H1 (cell line): ENCODE measurements at regions not wholly inside any gene's neighbourhood (a gene's known extent, or its start where the extent isn't known, plus 50 kb on each side); places are given as distances from the start of the nearest gene placed in this dataset.

ENCODE experiments used
- CTCF ChIA-PET: fragments of 300-600 bp; sonication (Branson Sonifier 250); formaldehyde crosslinking; loops from one replicate; lab custom pipeline; 2021; ENCODE audit not compliant: partially characterized antibody; lab: Charles Lee
- POLR2A ChIA-PET: fragments of 300-600 bp; sonication (Branson Sonifier 250); formaldehyde crosslinking; loops from one replicate; lab custom pipeline; 2021; ENCODE audit warnings: inconsistent platforms; ENCODE audit not compliant: partially characterized antibody; lab: Charles Lee
- DNase-seq, 2 experiments: peaks; one replicate each; pipeline versions ENCODE4 v3.0.0 to v3.0.0-alpha.2; 2010 to 2022; ENCODE audit warnings: low spot score in 2 of 2, low read depth in 1 of 2, mixed read lengths in 1 of 2
- FAIRE-seq: peaks from 2 replicates; lab custom pipeline; 2011; peaks lifted over from hg19 to GRCh38; lab: Jason Lieb, UNC
- H2AFZ ChIP-seq: 2 replicates; pipeline ENCODE4 v1.8.1; 2012; ENCODE audit warnings: low read length, inconsistent platforms
- H2AK5ac ChIP-seq: 2 replicates; pipeline ENCODE4 v1.6.1; 2013; ENCODE audit warnings: low read depth, low read length
- H2BK120ac ChIP-seq: replicated peaks from 2 replicates; pipeline ENCODE3; 2013; ENCODE audit warnings: low read depth, low read length, inconsistent platforms
- H2BK12ac ChIP-seq: 2 replicates; pipeline ENCODE4 v1.6.1; 2013; ENCODE audit warnings: low read depth, low read length
- H2BK15ac ChIP-seq: 2 replicates; pipeline ENCODE4 v1.6.1; 2013; ENCODE audit warnings: low read length
- H2BK20ac ChIP-seq: 2 replicates; pipeline ENCODE4 v1.6.1; 2013; ENCODE audit warnings: low read length
- H2BK5ac ChIP-seq: 2 replicates; pipeline ENCODE4 v1.6.1; 2013; ENCODE audit warnings: low read depth, low read length
- H3K14ac ChIP-seq: 2 replicates; pipeline ENCODE4 v1.6.1; 2013; ENCODE audit warnings: inconsistent platforms; ENCODE audit not compliant: insufficient read length
- H3K18ac ChIP-seq: 2 replicates; pipeline ENCODE4 v1.6.1; 2013; ENCODE audit warnings: low read length; ENCODE audit errors: extremely low read depth
- H3K23ac ChIP-seq: 2 replicates; pipeline ENCODE4 v1.6.1; 2013; ENCODE audit warnings: inconsistent platforms; ENCODE audit not compliant: insufficient read length
- H3K23me2 ChIP-seq: 2 replicates; pipeline ENCODE4 v1.6.1; 2013; ENCODE audit warnings: low read depth, low read length
- H3K27ac ChIP-seq: 2 replicates; pipeline ENCODE4 v1.6.1; 2011; ENCODE audit warnings: low read depth, low read length, inconsistent platforms
- H3K27me3 ChIP-seq, 4 experiments: replicated peaks in 1 of 4; 1 replicate in 1 of 4; 2 replicates in 3 of 4; pipeline versions ENCODE4 v1.6.1 to v1.8.1; 2011 to 2013; ENCODE audit warnings: low read length in 3 of 4, mild to moderate bottlenecking in 3 of 4, inconsistent platforms in 2 of 4, mixed read lengths in 2 of 4, moderate library complexity in 1 of 4; ENCODE audit not compliant: control insufficient read depth in 3 of 4, insufficient read depth in 3 of 4; ENCODE audit errors: extremely low read depth in 1 of 4
- H3K36me3 ChIP-seq, 4 experiments: 2 replicates each; pipeline versions ENCODE4 v1.6.1 to v1.8.1; 2011 to 2013; ENCODE audit warnings: mild to moderate bottlenecking in 4 of 4, low read length in 3 of 4, moderate library complexity in 2 of 4, control low read depth in 1 of 4, inconsistent platforms in 1 of 4; ENCODE audit not compliant: insufficient read depth in 4 of 4, control insufficient read depth in 2 of 4
- H3K4ac ChIP-seq: replicated peaks from 2 replicates; pipeline ENCODE3; 2013; ENCODE audit warnings: low read length, low read depth, mixed read lengths, inconsistent platforms; ENCODE audit not compliant: insufficient read length
- H3K4me1 ChIP-seq, 4 experiments: replicated peaks in 1 of 4; 1 replicate in 1 of 4; 2 replicates in 3 of 4; pipeline versions ENCODE4 v1.6.1 to v1.8.1; 2011 to 2013; ENCODE audit warnings: low read length in 3 of 4, inconsistent platforms in 2 of 4, mixed read lengths in 1 of 4; ENCODE audit not compliant: insufficient read depth in 4 of 4, control insufficient read depth in 3 of 4
- H3K4me2 ChIP-seq, 2 experiments: 2 replicates each; pipeline versions ENCODE4 v1.6.1 to v1.8.1; 2011 to 2013; ENCODE audit warnings: low read depth in 2 of 2, low read length in 2 of 2, control low read depth in 1 of 2, inconsistent platforms in 1 of 2, mild to moderate bottlenecking in 1 of 2; ENCODE audit not compliant: insufficient read depth in 1 of 2
- H3K4me3 ChIP-seq, 4 experiments: fragments of 200-600, 300-600 bp in 1 of 4; sonication (generic), shearing (Covaris generic), sonication (Bioruptor Twin) in 1 of 4; 2 replicates each; pipeline versions ENCODE4 v1.5.1 to v1.8.1; 2011 to 2016; ENCODE audit warnings: low read length in 4 of 4, low read depth in 3 of 4, control low read depth in 2 of 4, inconsistent platforms in 2 of 4, mild to moderate bottlenecking in 2 of 4, mixed read lengths in 1 of 4, moderate library complexity in 1 of 4; ENCODE audit not compliant: insufficient read depth in 2 of 4; ENCODE audit errors: extremely low read depth in 1 of 4
- H3K56ac ChIP-seq: replicated peaks from 2 replicates; pipeline ENCODE3; 2013; ENCODE audit warnings: low read depth, mild to moderate bottlenecking, mixed read lengths, low read length, inconsistent platforms; ENCODE audit not compliant: insufficient read length
- H3K79me1 ChIP-seq: 2 replicates; pipeline ENCODE4 v1.6.1; 2013; ENCODE audit warnings: low read depth, low read length, control low read depth
- H3K79me2 ChIP-seq, 2 experiments: 2 replicates each; pipeline versions ENCODE4 v1.6.1 to v1.8.1; 2012 to 2013; ENCODE audit warnings: low read length in 2 of 2, mild to moderate bottlenecking in 2 of 2, inconsistent platforms in 1 of 2; ENCODE audit not compliant: insufficient read depth in 2 of 2, control insufficient read depth in 1 of 2
- H3K9ac ChIP-seq, 4 experiments: replicated peaks in 1 of 4; 1 replicate in 1 of 4; 2 replicates in 3 of 4; pipeline versions ENCODE4 v1.6.1 to v1.8.1; 2011 to 2013; ENCODE audit warnings: low read depth in 3 of 4, low read length in 3 of 4, control low read depth in 2 of 4, mild to moderate bottlenecking in 2 of 4, moderate library complexity in 2 of 4, inconsistent platforms in 1 of 4; ENCODE audit errors: extremely low read depth in 1 of 4
- H3K9me3 ChIP-seq, 2 experiments: 2 replicates each; pipeline versions ENCODE4 v1.6.1 to v1.8.1; 2012 to 2013; ENCODE audit warnings: mild to moderate bottlenecking in 2 of 2, moderate library complexity in 2 of 2, control low read depth in 1 of 2, inconsistent platforms in 1 of 2, low read depth in 1 of 2, low read length in 1 of 2, mixed read lengths in 1 of 2; ENCODE audit not compliant: insufficient read depth in 2 of 2
- H4K20me1 ChIP-seq, 2 experiments: replicated peaks in 1 of 2; 2 replicates each; pipeline versions ENCODE3 to v1.8.1; 2011 to 2013; ENCODE audit warnings: inconsistent platforms in 2 of 2, low read length in 2 of 2, mild to moderate bottlenecking in 1 of 2; ENCODE audit not compliant: insufficient read depth in 2 of 2, control insufficient read depth in 1 of 2
- H4K5ac ChIP-seq: 2 replicates; pipeline ENCODE4 v1.6.1; 2013; ENCODE audit warnings: low read length, low read depth, mixed read lengths, inconsistent platforms; ENCODE audit not compliant: insufficient read length
- H4K8ac ChIP-seq: 2 replicates; pipeline ENCODE4 v1.8.0; 2013; ENCODE audit warnings: mild to moderate bottlenecking, moderate library complexity, low read length, inconsistent platforms; ENCODE audit not compliant: insufficient read depth; ENCODE audit errors: extremely low read depth
- H4K91ac ChIP-seq: replicated peaks from 2 replicates; pipeline ENCODE3; 2013; ENCODE audit warnings: low read length, mixed read lengths, inconsistent platforms; ENCODE audit not compliant: insufficient read length
- CBX8 ChIP-seq: fragments of 300-800, 300-1000 bp; sonication (generic); IDR thresholded peaks from 2 replicates; pipeline ENCODE4 v1.7.1; 2016; ENCODE audit warnings: low read depth, low read length, borderline replicate concordance
- CEBPB ChIP-seq: IDR thresholded peaks from 2 replicates; pipeline ENCODE4 v1.6.1; 2012; ENCODE audit warnings: low read depth, low read length
- CHD1 ChIP-seq: IDR thresholded peaks from 2 replicates; pipeline ENCODE4 v1.6.1; 2012; ENCODE audit warnings: low read depth, low read length, improper control_type of control experiment
- FOSL1 ChIP-seq: IDR thresholded peaks from 2 replicates; pipeline ENCODE4 v1.6.1; 2011; ENCODE audit warnings: mild to moderate bottlenecking, low read depth, low read length, moderate library complexity; ENCODE audit not compliant: insufficient read depth
- HDAC2 ChIP-seq, 2 experiments: fragments of 300-600 bp in 1 of 2; sonication (generic) in 1 of 2; IDR thresholded peaks; 2 replicates each; pipeline ENCODE4 v1.6.1; 2011 to 2012; ENCODE audit warnings: low read depth in 2 of 2, low read length in 2 of 2, mild to moderate bottlenecking in 2 of 2, moderate library complexity in 2 of 2, borderline replicate concordance in 1 of 2, inconsistent platforms in 1 of 2
- KDM4A ChIP-seq: IDR thresholded peaks from one replicate; pipeline ENCODE4 v1.7.1; 2012; ENCODE audit warnings: low read depth, mild to moderate bottlenecking, moderate library complexity, low read length, inconsistent platforms; ENCODE audit not compliant: severe bottlenecking
- KDM5A ChIP-seq: fragments of 200-600 bp; IDR thresholded peaks from 2 replicates; pipeline ENCODE4 v1.7.1; 2012; ENCODE audit warnings: mild to moderate bottlenecking, low read length, inconsistent platforms, mixed read lengths
- MAX ChIP-seq: IDR thresholded peaks from 2 replicates; pipeline ENCODE4 v1.6.1; 2012; ENCODE audit warnings: inconsistent platforms
- SAP30 ChIP-seq: fragments of 300-600 bp; sonication (generic); IDR thresholded peaks from 2 replicates; pipeline ENCODE4 v1.7.1; 2012; ENCODE audit warnings: low read length, moderate library complexity, mild to moderate bottlenecking, inconsistent platforms; ENCODE audit not compliant: insufficient read depth, insufficient replicate concordance
- SP1 ChIP-seq: IDR thresholded peaks from 2 replicates; pipeline ENCODE4 v1.6.1; 2011; ENCODE audit warnings: low read depth, low read length
- SP2 ChIP-seq: IDR thresholded peaks from 2 replicates; pipeline ENCODE4 v1.6.1; 2012; ENCODE audit warnings: mild to moderate bottlenecking, low read length, inconsistent platforms
- TBP ChIP-seq: IDR thresholded peaks from 2 replicates; pipeline ENCODE4 v1.6.1; 2011; ENCODE audit warnings: low read depth, low read length, improper control_type of control experiment
- TCF12 ChIP-seq: IDR thresholded peaks from 2 replicates; pipeline ENCODE4 v1.6.1; 2011; ENCODE audit warnings: low read depth, mild to moderate bottlenecking, low read length
- TEAD4 ChIP-seq: IDR thresholded peaks from 2 replicates; pipeline ENCODE4 v1.6.1; 2012; ENCODE audit warnings: low read depth, low read length, inconsistent platforms, mixed read lengths
- YY1 ChIP-seq: IDR thresholded peaks from 2 replicates; pipeline ENCODE4 v1.6.1; 2011; ENCODE audit warnings: low read depth, mild to moderate bottlenecking, low read length
- WGBS, 2 experiments: shearing (Covaris generic) in 1 of 2; methylation state at CpG; one replicate each; pipeline versions ENCODE4 v1.1.6 to v1.1.7; 2013 to 2015; ENCODE audit warnings: low lambda C conversion rate in 2 of 2, mixed read lengths in 2 of 2, inconsistent platforms in 1 of 2, low coverage in 1 of 2, missing lambda C conversion rate in 1 of 2; ENCODE audit not compliant: insufficient replicate concordance in 2 of 2, insufficient coverage in 1 of 2, insufficient read length in 1 of 2; ENCODE audit errors: extremely low coverage in 1 of 2, missing lambda C conversion rate in 1 of 2; 5-methylcytosine and 5-hydroxymethylcytosine counted together

- H3K36me3 ChIP-seq: no peaks in the 10 kb centered on the region
- H3K79me1 ChIP-seq: no peaks in the 10 kb centered on the region
- no peak overlapping the region for H2AFZ ChIP-seq
- no peak overlapping the region for H2BK20ac ChIP-seq
- H4K8ac ChIP-seq: no peak overlapping the region; the same call in 1 of the 2 replicates
- no peak overlapping the region for H2BK15ac ChIP-seq
- no peak overlapping the region for H3K4me3 ChIP-seq
- 98% methylated on average over 8 of the region's 9 CpGs; no CpG with 5 or more reads in 1 of the 2 experiments for WGBS, 2 experiments
- H3K56ac ChIP-seq: no peak overlapping the region
- H3K9me3 ChIP-seq: no peaks in the 10 kb centered on the region
- no peak overlapping the region for H4K5ac ChIP-seq
- H3K23me2 ChIP-seq: peaks cover 2% of the 10 kb centered on the region
- no peak overlapping the region for H3K4ac ChIP-seq
- no peaks in the 10 kb centered on the region for H3K79me2 ChIP-seq
- H3K23ac ChIP-seq: no peak overlapping the region
- H3K14ac ChIP-seq: no peak overlapping the region
- no peak overlapping the region for H2BK12ac ChIP-seq
- H3K27ac ChIP-seq: no peak overlapping the region
- H2BK120ac ChIP-seq: no peak overlapping the region
- no peaks in the 10 kb centered on the region; a peak in 1 of 7 replicates for H3K27me3 ChIP-seq
- H2BK5ac ChIP-seq: no peak overlapping the region
- H4K91ac ChIP-seq: no peak overlapping the region
- POLR2A ChIA-PET: interaction anchor here (0.6 to 1.0 kb wide), 2 partner anchors 50 to 80 kb away, joined by 3 read pairs; no protein-coding TSS in a partner anchor
- CTCF ChIA-PET: interaction anchor here (1.0 to 4.2 kb wide), 5 partner anchors 11 to 104 kb away, joined by 3 to 18 read pairs (median 5); no protein-coding TSS in a partner anchor
- no peaks in the 10 kb centered on the region for H4K20me1 ChIP-seq
- DNase-seq (no peak), FAIRE-seq (no peak)
- no peak overlapping the region for H3K9ac ChIP-seq
- H3K18ac ChIP-seq: no peak overlapping the region
- H3K4me1 ChIP-seq: peaks cover 0 to 5% (median 1%) of the 10 kb centered on the region in 4 experiments; a peak in 3 of 7 replicates
- H3K4me2 ChIP-seq: no peak overlapping the region
- H2AK5ac ChIP-seq: no peak overlapping the region
- no peak for TF ChIP-seq CEBPB
- no peak for TF ChIP-seq KDM5A
- TF ChIP-seq YY1: no peak
- no peak for TF ChIP-seq TEAD4
- TF ChIP-seq MAX: no peak
- no peak for TF ChIP-seq CHD1
- TF ChIP-seq HDAC2 (IDR thresholded peaks at IDR 0.05; ENCODE audit: borderline replicate concordance in 1 of 2, low read depth in 2 of 2, low read length in 2 of 2): no peak
- TF ChIP-seq SP1: no peak
- TF ChIP-seq FOSL1: no peak
- no peak for TF ChIP-seq SAP30
- no peak for TF ChIP-seq KDM4A
- no peak for TF ChIP-seq CBX8
- TF ChIP-seq TCF12: no peak
- TF ChIP-seq TBP: no peak
- no peak for TF ChIP-seq SP2
These were observed 86.9 kb upstream of the SPON1 start for GRCh38 chr11:13875643-13876042.
